Gastroesophageal sphincter (tissue), 4 donors: ENCODE measurements at regions not wholly inside any gene's neighbourhood (a gene's known extent, or its start where the extent isn't known, plus 50 kb on each side); places are given as distances from the start of the nearest gene placed in this dataset.

Experiments
- ATAC-seq: fragments of 150-250 bp; one replicate; pipeline ENCODE4 v1.9.1; 2016; ENCODE audit warnings: mild to moderate bottlenecking, moderate library complexity
- H3K27ac ChIP-seq, 4 donors: fragments of 200-600 bp; sonication (generic) in 3 of 4; 1 replicate in 3 of 4; 2 replicates in 1 of 4; pipeline ENCODE4 v1.5.1; 2016 to 2019
- H3K27me3 ChIP-seq: fragments of 200-600 bp; sonication (generic); one replicate; pipeline ENCODE4 v1.5.1; 2019
- H3K36me3 ChIP-seq, 2 donors: fragments of 200-600 bp; sonication (generic); one replicate each; pipeline ENCODE4 v1.5.1; 2019; ENCODE audit warnings: control low read depth in 1 of 2
- H3K4me1 ChIP-seq, 3 donors: fragments of 200-600 bp; sonication (generic); 1 replicate in 2 of 3; 2 replicates in 1 of 3; pipeline ENCODE4 v1.5.1; 2016 to 2019; ENCODE audit warnings: control low read depth in 2 of 3
- H3K4me3 ChIP-seq, 2 donors: fragments of 200-600 bp; sonication (generic); one replicate each; pipeline ENCODE4 v1.5.1; 2019; ENCODE audit warnings: mild to moderate bottlenecking in 1 of 2, moderate library complexity in 1 of 2
- H3K9me3 ChIP-seq, 3 donors: fragments of 200-600 bp; sonication (generic); one replicate each; pipeline ENCODE4 v1.5.1; 2017 to 2019; ENCODE audit warnings: control low read depth in 2 of 3
- CTCF ChIP-seq, 4 experiments: fragments of 200-600 bp in 2 of 4; fragments of 450-650 bp in 2 of 4; sonication (generic) in 1 of 4; IDR thresholded peaks; one replicate each; pipeline ENCODE4 v1.5.1; 2017 to 2019; ENCODE audit warnings: antibody characterized with exemption in 4 of 4, mild to moderate bottlenecking in 2 of 4, moderate library complexity in 2 of 4
- EP300 ChIP-seq: sonication (generic); formaldehyde crosslinking; IDR thresholded peaks from one replicate; pipeline ENCODE4 v1.6.1; 2017; ENCODE audit warnings: antibody characterized with exemption, mild to moderate bottlenecking
- POLR2A ChIP-seq, 2 donors: fragments of 450-650 bp; IDR thresholded peaks; one replicate each; pipeline ENCODE4 v1.6.1; 2017; ENCODE audit warnings: antibody characterized with exemption in 2 of 2, mild to moderate bottlenecking in 2 of 2, moderate library complexity in 1 of 2
- POLR2AphosphoS5 ChIP-seq: sonication (generic); formaldehyde crosslinking; IDR thresholded peaks from one replicate; pipeline ENCODE4 v1.6.1; 2017; ENCODE audit warnings: antibody characterized with exemption
- WGBS, 2 donors: methylation state at CpG; one replicate each; pipeline ENCODE4 v1.1.5; 2018; ENCODE audit warnings: low coverage in 1 of 2; 5-methylcytosine and 5-hydroxymethylcytosine counted together

DNA sequence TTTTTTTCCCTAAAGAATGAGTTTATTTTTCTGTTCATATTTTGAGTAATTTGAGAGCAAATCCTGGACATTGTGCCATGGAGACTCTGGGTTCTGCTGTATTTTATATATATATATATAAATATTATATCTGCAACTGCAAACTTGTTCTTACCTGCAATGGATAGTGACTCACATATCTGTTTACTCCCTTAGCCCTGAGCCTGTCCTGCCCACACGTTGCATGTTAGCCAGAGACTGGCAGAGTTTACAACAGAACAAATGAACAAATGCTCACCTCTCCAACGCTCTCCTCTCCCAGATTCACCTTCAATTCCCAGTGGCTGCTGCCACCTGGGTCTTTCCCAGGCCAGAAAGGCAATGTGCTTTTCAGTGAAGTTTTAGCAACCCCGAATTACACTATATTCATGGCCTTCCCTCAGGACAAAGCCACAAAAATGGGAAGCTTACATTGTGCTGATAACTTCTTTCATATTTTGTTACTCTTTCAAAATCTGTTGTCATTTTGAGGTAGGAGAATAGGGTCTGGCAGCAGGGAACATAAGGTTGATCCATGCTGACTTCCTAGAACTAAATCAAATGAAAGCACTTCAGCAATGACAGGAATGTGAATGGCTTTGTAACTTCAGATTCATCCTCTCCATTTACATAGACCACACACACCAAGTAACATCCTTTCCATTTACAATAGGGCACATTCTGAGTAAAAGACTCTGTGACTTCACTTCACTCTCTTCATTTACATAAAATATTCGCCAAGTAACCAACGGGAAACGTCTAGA, 105.4 kb upstream of the FAM110C start:
- Histone ChIP-seq H3K4me1 (no peaks in the 10 kb centered on the region), H3K4me3 (no peak overlapping the region), H3K9me3 (no peaks in the 10 kb centered on the region), H3K36me3 (no peaks in the 10 kb centered on the region), H3K27me3 (peaks cover 33% of the 10 kb centered on the region), H3K27ac (no peak overlapping the region)
- no peak for ATAC-seq
- WGBS, 2 donors: 49 to 51% methylated on average over 3 to 6 of the region's 6 CpGs
- TF ChIP-seq EP300: no peak
- no peak for TF ChIP-seq POLR2AphosphoS5
- TF ChIP-seq CTCF (IDR thresholded peaks at IDR 0.05): no peak
- no peak for TF ChIP-seq POLR2A (IDR thresholded peaks at IDR 0.05)

DNA sequence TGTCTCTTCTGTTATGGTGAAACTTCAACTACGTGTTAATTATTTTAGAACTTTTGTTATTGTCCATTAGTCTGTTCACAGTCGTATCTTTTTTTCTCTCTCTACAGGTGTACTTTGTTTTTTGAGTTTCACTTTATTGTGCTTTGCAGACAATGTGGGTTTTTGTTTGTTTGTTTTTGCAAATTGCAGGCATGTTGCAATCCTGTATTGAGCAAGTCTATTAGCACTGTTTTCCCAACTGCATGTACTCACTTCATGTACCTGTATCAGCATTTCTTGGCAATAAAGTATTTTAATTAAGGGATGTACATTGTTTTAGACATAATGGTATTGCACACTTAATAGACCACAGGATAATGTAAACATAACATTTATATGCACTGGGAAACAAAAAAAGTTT, 99.1 kb upstream of the FAM110C start:
- TF ChIP-seq CTCF (IDR thresholded peaks at IDR 0.05): no peak

DNA sequence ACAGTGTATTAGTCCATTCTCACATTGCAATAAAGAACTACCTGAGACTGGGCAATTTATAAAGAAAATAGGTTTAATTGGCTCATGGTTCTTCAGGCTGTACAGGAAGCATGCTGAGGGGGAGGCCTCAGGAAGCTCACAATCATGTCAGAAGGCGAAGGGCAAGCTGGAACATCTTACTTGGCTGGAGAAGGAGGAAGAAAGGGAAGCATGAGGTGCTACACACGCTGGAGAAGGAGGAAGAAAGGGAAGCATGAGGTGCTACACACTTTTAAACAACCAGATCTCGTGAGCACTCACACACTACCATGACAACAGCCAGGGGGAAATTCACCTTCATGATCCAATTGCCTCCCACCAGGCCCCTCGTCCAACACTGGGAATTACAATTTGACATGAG, 95.3 kb upstream of the FAM110C start:
- Histone ChIP-seq H3K36me3 (no peaks in the 10 kb centered on the region), H3K27ac (no peak overlapping the region), H3K27me3 (peaks cover 20% of the 10 kb centered on the region), H3K4me1 (no peaks in the 10 kb centered on the region), H3K9me3 (no peaks in the 10 kb centered on the region), H3K4me3 (no peak overlapping the region)
- no peak for TF ChIP-seq POLR2A (IDR thresholded peaks at IDR 0.05)
- TF ChIP-seq EP300: no peak
- no peak for TF ChIP-seq POLR2AphosphoS5
- no peak for TF ChIP-seq CTCF (IDR thresholded peaks at IDR 0.05)
- ATAC-seq: no peak
- WGBS, 2 donors: 41 to 68% methylated on average over 3 to 4 of the region's 4 CpGs

More for the DNA sequence above, 99.1 kb upstream of the FAM110C start:
- WGBS, 2 donors: 70 to 81% methylated on average over 2 of the region's 2 CpGs
- Histone ChIP-seq H3K9me3 (no peaks in the 10 kb centered on the region), H3K4me3 (no peak overlapping the region), H3K4me1 (no peaks in the 10 kb centered on the region), H3K36me3 (no peaks in the 10 kb centered on the region), H3K27me3 (peaks cover 15% of the 10 kb centered on the region), H3K27ac (no peak overlapping the region)
- no peak for ATAC-seq

GRCh38 chr2:136666-137065, 90.4 kb upstream of the FAM110C start:
- Histone ChIP-seq H3K4me1 (peaks cover 0 to 6% (median 0%) of the 10 kb centered on the region in 3 donors), H3K9me3 (no peaks in the 10 kb centered on the region), H3K4me3 (no peak overlapping the region), H3K27me3 (peaks cover 20% of the 10 kb centered on the region), H3K27ac (no peak overlapping the region), H3K36me3 (no peaks in the 10 kb centered on the region)
- no peak for TF ChIP-seq CTCF (IDR thresholded peaks at IDR 0.05)
- no peak for TF ChIP-seq POLR2AphosphoS5
- no peak for TF ChIP-seq POLR2A (IDR thresholded peaks at IDR 0.05)
- WGBS, 2 donors: 61% methylated on average over 5 of the region's 7 CpGs; no CpG with 5 or more reads in 1 of the 2 donors
- ATAC-seq: no peak
